Left hindlimb (tissue), 1 donor: ENCODE measurements at regions not wholly inside any gene's neighbourhood (a gene's known extent, or its start where the extent isn't known, plus 50 kb on each side); places are given as distances from the start of the nearest gene placed in this dataset.
"Not testable (repeated sequence)": the region's sequence is repeated elsewhere in the genome, so short reads cannot be mapped to it uniquely, and the experiment has no call there.

Source experiments
- DNase-seq: peaks from one replicate; pipeline ENCODE4 v3.0.0-alpha.2; 2018

DNA sequence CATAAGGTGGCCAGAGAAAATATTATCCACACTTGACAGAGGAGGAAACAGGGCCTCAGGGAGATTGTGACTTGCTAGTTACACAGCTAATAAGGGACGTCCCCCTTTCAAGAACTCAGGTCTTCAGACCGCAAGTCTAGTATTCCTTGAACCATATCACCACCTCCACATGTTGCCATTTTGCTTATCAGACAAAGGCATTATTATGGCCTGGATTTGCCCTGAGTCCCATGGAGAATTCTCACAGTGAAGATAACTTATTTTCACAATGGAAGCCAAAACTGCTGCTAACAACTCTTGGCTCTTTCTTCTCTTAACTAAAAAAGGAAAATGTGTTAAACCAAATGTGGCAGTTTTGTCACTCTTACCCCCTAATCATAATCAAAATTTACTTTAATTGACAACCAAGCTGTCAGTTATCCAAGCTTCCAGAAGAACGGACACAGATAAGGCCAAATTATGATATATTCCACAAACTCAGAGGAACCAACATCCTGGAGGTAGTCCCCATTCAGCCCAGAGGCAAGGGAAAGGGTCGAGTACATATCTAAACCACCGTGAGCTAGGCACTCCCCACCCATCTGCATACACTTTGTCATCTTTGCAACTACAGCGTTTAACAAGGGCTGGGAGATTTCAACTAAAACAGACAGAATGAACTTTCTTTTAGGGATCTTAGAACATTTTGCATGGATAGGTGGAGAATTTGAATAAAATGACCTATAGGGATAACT is 63.6 kb upstream of the THBS1 start:
- DNase-seq, result no peak

DNA sequence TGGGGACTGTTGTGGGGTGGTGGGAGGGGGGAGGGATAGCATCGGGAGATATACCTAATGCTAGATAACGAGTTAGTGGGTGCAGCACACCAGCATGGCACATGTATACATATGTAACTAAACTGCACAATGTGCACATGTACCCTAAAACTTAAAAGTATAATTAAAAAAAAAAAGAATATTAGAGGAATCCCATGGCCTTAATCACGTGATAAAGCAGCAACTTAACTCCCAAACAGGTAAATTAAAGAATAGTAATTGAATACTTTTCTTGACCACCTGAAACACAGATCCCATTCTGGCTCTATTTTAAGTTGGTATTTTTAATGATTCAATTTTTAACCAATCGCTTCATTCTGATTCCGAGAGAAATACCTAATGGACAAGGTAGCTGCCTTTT is 56.9 kb upstream of the THBS1 start:
- DNase-seq, result not testable (repeated sequence)

DNA sequence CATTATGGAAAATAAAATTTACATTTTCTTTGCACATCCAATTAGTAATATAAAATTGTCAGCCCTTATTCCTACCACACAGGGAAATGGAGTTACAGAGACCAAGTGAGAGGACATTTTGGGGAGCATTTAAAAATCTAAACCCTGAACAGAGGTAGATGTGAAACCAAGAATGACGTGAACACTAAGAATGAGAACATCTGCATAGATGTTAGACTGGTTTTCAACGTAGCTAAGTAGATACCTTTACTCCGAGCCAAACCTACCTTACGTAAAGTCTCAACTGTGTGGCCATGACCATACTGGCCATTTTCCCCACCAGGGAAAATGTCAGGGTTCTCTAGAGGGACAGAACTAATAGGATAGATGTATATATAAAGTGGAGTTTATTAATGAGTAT is 51.4 kb upstream of the THBS1 start:
- no peak for DNase-seq

DNA sequence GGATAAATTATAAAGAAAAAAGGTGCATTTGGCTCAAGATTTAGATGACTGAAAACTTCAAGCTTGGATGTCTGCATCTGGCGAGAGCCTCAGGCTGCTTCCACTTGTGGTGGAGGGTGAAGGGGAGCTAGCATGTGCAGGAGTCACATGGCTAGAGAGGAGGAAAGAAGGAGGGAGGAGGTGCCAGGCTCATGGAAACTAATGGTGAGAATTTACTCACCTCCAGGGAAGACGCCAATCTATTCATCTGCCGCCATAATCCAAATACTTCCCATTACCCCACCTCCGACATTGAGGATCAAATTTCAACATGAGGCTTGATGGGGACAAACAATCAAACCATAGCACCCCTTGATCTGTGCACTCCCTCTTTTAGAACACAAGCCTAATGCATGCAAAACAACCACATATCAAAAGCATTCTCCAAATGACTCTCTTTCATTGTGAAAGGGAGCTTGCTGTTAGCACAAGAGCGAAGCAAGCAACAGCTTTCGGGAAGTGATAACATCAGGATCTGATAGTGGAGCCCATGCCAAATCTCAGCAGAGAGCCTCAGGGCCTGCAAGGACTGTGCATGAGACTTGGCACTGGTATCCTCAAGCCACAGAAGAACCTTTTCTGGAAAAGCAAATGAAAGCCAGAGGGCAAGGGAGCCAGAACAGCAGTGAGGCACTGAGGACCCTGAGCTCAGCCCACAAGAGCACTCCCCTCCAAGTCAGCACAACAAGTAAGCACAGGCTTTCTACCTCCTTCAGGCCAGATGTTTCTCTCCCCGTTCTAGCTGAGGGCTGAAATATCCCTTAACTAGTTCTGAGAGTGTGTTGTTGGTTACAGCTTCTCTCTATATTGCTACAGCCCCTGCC is 50.2 kb upstream of the THBS1 start:
- DNase-seq, result no peak
